ENCODE measurements at regions not wholly inside any gene's neighbourhood (a gene's known extent, or its start where the extent isn't known, plus 50 kb on each side); places are given as distances from the start of the nearest gene placed in this dataset.

- TF ChIP-seq, protein P1, sequence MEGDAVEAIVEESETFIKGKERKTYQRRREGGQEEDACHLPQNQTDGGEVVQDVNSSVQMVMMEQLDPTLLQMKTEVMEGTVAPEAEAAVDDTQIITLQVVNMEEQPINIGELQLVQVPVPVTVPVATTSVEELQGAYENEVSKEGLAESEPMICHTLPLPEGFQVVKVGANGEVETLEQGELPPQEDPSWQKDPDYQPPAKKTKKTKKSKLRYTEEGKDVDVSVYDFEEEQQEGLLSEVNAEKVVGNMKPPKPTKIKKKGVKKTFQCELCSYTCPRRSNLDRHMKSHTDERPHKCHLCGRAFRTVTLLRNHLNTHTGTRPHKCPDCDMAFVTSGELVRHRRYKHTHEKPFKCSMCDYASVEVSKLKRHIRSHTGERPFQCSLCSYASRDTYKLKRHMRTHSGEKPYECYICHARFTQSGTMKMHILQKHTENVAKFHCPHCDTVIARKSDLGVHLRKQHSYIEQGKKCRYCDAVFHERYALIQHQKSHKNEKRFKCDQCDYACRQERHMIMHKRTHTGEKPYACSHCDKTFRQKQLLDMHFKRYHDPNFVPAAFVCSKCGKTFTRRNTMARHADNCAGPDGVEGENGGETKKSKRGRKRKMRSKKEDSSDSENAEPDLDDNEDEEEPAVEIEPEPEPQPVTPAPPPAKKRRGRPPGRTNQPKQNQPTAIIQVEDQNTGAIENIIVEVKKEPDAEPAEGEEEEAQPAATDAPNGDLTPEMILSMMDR (IDR thresholded peaks at IDR 0.05; ENCODE audit: insufficient read depth, low read length, poor library complexity, severe bottlenecking), result no peak
- TF ChIP-seq EZH2phosphoT487 (conservative IDR thresholded peaks at IDR 0.05; ENCODE audit: low read length), result no peak
These were observed 211.3 kb downstream of the RERGL start for GRCh38 chr12:17878714-17879113.

All from SU-DHL-6 (cell line).